GM18858 (cell line): ENCODE measurements at regions not wholly inside any gene's neighbourhood (a gene's known extent, or its start where the extent isn't known, plus 50 kb on each side); places are given as distances from the start of the nearest gene placed in this dataset.
"Not testable (repeated sequence)": the region's sequence is repeated elsewhere in the genome, so short reads cannot be mapped to it uniquely, and the experiment has no call there.

ENCODE experiments used
- ATAC-seq: cut with Tn5 transposase; IDR thresholded peaks from one replicate; pipeline ENCODE4 v1.9.1; 2021; ENCODE audit not compliant: unreplicated experiment

DNA sequence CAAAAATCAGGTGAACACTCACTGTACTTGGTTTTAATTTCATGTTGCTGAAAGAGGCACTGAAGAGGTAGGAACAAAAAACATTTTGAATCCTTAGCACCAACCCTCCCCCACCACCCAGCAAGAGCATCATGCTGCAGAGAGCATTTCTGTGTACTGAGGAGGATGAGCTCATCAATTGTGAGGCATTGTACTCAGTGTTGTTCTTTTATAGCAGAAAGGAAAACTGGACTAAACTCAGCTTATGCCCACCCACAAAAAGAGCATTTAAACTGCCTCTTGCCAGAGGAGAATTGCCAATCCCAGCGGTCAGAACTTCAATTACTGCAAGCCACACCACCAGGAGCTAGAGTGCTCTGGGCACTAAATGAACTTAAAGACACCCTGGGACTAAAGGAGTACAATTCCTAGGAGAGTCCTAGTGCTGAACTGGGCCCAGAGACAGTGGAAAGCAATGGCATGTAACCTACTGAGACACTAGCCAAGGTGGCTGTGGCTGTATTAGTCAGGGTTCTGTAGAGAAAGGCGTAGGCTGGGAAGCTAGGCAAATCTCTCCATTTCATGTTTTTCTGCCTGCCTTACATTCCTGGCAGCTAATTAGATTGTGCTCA is 280.7 kb upstream of the KLHL4 start:
- ATAC-seq = no peak

DNA sequence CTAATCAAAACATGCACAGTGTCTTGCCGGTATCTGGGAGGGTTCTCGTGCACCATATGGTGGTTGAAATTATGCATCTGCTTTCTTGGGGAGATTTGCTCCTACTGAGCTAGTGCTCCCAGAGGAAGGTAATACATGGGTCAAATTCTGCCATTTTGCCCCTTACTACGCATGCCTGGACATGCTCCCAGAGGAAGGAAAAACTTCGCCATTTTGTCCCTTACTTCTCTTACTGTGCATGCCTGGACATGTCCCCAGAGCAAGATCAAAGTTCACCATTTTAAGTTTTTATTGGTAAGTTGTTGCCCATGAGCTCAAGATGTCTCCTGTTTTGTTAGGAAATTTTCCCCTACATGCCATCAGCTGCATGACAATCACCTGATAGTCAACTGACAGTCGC is 252.1 kb upstream of the KLHL4 start:
- no peak for ATAC-seq

DNA sequence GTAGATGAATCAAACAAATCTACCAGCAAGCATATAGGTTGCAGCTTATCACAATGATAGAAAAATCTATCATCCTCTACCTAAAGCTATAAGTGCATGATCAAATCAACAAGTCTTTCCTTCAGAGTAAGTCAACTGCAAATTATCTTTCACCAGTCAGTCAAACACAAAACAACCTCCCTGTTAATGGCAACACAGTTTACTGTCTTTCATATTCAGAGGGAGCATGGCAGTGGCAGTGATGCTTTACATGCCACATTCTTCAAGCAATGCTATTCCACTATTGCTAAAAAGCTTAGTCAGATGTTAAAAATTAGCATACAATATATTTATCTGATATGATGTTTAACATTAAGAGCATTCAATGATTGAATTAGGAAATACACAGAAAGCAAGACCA is 245.1 kb upstream of the KLHL4 start:
- no peak for ATAC-seq

DNA sequence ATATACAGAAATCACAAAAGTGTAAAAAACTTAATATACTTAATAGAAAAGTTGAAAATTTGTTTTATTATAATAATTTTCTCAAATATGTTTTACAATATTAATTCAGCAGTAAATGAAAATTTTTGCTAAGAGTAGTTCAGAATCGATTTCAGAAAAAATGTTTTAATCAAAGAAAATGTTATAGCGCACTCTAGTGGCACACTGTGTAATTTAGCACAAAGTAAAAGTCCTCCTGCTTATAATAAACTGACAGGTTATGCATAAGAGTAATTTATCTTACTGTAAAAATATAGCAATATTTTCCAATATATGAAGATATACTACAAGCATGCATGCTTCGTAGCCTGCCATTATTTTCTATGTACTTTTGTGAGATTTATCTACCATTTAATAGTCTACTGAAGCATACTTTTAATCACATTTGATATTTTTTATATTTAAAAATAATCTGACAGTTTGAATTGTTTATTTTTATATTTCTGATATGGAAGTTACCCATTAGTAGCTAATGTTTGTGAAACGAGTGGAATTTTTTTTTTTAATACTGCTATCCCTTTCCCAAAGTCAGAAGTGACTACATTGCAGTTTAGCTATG is 217.9 kb upstream of the KLHL4 start:
- no peak for ATAC-seq

DNA sequence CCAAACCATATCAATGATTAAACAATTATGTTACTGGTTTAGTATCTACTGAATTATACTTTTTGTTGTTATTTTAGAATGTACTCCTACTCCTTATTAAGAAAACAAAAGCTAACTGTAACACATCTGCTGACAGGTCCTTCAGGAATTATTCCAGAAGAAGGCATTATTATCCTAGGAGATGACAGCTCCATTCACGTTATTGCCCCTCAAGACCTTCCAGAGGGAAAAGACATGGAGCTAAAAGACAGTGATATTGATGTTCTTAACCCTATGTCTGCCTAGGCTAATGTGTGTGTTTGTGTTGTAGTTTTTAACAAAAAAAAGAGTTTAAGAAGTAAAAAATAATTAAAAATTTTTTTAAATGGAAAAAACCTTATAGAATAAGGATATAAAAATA is 206.8 kb upstream of the KLHL4 start:
- ATAC-seq = no peak

DNA sequence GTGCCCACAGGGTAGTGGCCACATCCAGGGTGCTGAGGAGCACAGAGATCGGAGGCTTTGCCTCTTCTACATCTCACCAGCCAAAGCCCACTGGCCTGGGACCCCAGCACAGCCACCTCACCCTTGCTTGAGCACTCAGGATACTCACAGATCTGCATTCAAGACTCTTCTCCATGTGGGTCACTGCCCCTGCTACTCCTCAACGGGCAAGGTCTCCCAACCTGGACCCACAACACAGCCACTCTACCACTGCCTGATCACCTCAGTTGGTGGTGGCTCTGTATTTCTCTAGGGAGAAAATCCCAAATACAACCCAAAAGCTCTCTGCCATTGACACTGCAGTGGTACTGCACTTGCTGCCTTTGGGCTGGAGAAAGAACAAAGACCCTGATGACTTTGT is 190.3 kb upstream of the KLHL4 start:
- no peak for ATAC-seq

DNA sequence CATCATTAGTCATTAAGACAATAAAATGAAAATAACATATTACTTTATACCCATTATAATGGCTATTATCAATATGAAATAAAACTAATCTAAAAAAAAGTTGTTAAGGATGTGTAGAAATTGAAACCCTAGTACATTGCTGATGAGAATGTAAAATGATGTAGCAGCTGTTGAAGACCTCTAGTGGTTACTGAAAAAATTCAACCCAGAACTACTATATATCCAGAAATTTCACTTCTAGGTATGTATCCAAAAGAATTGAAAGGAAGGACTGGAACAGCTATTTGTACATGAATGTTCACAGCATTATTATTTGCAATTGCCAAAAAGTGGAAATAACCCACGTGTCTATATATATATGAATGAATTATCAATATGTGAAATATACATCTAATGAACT is 180.3 kb upstream of the KLHL4 start:
- ATAC-seq = no peak

DNA sequence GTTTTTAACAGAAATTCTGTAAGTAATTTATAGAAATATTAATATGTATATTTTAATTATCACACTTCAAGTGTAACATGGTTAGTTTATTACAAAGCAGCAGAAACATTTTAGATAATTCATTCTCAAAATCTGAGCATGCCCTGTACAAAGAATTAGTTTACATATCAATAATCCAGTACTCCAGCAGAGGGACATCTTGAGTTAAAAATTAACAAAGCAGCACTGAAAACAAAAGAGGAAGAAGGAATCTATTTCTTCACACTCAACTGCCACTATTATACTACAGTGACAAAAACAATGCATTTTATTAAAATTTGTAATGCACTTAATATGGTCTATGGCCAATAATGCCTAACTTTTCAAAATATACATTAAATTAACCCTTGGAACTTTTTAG is 179.1 kb upstream of the KLHL4 start:
- ATAC-seq = peak; percentile 97

DNA sequence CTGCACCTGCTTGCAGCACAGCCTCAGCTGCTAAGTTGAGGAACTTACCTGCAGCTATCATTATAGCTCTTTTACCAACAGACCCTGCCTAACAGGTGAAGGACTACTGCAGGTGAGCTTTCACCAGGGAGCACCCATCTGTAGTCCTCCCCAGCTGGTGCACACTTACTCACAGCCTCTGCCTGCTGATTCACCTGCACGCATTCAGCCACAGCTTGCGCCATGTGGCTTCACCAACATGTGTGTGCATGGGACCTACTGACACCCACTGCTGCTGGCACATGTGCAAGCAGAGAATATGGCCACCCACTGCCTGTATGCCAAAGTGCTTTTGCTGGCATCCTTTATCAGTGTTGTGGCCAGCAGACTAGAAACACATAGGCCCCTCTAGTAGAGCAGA is 146.7 kb upstream of the KLHL4 start:
- no peak for ATAC-seq

DNA sequence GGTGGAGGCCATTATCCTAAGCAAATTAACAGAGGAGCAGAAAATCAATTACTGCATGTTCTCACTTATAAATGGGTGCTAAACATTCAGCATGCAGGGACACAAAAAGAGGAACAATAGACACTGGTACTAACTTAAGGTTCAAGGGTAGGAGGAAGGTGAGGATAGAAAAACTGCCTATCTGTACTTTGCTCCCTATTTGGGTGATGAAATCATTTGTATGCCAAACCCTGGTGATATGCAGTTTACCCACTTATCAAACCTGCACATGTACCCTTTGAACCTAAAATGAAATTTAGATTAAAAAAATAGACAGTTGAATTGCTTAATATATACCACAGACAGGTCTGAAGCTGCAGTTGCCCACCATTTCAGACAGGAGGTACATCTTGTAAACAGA is 143.3 kb upstream of the KLHL4 start:
- ATAC-seq = no peak

DNA sequence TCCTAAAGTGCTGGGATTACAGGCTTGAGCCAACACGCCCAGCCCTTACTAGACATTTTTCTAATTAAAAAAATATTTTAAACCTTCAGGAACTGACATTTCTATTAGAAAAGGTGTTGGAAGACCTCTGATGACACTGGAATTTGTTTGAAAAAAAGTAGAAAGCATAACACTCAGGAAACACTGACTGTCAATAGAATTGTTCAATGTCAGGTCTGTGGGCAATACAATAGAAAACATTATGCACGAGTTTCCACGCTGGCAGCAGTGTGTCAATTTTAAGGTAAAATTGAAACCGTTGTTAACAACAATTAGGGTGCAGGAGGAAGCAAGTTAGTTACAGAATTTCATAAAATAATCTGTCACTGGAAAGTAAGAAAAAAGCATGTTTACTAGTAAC is 140.7 kb upstream of the KLHL4 start:
- ATAC-seq = no peak

DNA sequence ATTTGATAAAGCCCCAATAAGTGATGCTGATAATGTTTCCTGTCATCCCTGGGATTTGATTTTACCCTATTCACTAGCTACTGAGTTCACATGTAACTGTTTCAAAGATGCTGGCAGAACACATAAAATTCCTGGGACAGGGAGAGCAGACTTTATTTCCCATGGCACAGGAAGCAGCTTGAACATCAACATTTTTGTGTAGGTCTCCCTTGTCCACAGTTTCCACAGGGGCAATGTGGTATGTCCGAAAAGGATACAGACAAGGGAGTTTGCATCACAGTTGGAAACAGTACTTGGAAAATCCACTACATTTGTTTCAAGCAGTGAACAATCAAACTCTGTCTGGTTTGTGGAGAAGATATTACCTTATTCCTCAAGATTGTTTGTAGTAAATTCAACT is 129.2 kb upstream of the KLHL4 start:
- ATAC-seq = no peak

DNA sequence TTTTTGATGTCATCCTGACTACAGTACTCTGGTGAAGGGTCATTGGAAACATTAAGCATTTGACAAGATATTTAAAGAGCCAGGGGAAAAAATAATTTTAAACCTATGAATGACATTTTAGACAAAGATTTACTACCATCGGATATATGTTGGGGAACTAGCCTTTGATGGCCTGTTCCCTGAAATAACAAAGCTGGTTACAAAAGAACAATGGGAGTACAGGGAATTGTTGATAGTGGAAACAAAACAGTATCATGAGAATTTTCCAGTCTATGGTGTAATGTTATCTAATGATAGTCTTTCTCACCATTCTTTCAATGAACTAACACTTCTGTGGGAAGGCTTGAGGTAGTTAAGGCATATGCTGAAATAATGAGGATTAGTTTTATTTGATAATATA is 125.9 kb upstream of the KLHL4 start:
- no peak for ATAC-seq

DNA sequence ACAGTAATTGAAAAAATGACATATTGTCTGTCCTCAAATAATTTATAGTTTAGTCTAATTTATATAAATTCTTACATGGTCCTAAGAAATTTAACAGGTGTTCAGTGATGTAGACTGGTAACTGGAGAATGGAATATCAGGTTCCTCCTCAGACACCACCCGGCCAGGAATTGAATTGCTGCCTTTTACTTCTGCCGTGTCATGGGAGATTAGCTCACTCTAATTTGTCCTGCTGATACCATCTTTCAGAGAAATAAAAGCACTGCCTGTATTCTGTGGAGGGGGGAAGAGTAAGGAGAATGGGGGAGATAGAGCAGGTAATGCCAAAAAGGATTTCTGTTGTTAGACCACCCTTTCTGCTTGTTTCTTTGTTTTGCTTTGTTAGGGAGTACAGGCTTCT is 125.2 kb upstream of the KLHL4 start:
- ATAC-seq = no peak

DNA sequence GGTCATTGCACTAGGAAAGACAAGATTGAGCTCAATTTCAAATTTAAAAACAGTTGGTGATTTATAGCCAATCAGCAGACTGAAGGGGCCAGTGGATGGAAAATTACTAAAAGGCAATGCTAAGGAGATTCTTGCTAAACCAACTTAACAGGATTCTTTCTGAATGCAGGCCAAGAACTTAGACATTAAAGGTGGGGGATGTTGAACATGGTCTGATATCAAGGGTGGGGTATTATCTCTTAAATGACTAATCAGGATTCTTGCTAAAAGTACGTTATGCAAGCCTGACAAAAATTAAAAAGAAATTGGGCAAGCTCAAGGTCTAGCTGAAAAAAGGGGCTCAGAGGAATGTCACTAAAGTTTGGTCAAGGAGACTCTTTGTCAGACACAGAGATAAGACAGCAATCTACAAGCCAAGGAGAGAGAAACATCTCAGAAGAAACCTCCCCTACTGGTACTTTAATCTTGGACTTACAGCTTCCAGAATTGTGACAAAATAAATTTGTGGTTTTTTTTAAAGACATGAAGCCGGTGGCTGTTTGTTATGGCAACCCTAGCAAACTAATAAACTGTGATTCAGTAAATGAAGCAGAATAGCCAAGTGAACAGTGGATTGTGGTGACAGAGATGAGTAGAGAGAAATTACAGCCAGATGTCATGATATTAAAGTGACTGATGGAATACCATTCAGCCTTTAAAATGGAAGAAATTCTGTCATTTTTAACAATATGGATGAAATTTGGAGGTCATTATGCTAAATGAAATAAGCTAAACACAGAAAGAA is 120.3 kb upstream of the KLHL4 start:
- ATAC-seq = no peak

DNA sequence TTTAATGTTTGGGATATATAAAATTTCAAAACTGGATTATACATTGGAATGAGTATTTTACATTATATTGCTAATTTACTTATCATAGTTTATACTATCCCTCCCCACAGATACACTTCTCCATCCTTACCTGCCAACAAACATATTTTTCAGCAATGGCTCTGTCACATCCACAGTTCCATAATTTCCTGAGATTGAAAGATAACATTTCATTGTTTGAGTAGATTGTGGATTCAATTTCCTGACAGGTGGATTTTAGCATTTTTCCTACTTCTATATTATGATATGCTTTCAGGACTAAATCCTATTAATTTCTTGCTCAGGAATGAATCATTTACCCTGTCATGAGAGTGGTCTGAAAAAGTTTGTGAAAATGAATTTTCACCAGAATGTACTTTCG is 115.3 kb upstream of the KLHL4 start:
- no peak for ATAC-seq

DNA sequence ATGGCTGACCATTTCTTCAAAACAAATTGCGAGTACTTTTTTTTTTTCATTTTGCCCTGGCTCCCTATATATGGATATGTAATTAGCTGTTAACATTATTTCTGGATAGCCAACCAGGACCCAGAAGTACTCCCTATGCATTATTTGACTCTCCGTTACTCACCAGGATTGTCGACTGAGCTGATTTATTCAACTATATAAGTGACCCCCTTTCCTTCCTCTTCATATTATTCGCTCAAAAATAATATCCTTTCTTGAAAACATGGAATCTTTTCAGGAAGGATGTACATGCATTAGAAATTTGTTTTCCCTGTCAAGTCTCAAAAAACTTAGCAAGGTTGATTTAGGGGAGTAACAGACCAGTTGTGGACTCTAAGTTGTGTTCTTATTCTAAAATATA is 114.1 kb upstream of the KLHL4 start:
- ATAC-seq = no peak

DNA sequence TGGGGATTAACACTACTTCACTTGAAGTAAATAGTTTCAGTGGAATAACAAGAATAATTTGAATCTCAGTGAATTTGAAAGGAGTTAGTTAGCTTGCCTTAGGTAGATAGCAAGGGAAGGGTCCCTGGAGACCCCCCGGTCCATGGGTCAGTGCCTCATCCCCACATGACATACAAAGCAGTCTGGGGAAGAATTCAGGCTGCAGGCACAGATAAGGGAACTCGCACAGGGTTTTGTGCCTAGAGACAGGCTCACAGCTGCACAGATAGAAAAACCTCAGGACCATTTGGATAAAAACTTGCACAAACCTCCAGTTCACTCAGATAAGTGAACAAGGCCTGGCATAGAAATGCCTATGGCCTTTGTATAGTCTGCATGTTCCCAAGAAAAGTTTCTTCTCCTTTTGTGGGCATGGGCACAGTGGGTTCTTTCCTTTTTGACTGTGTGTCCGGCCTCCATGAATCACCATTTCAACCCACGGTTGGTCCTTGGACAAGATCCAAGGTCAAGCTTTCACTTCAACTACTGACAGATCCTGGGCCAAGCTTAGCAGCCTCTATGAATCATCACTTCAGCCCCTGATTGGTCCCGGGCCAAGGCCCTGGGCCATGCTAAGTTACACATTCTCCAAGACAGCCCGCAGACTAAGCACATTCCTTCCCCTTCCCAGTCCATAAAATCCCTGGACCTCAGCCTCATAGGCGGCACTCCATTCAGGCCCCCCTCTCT is 108.3 kb upstream of the KLHL4 start:
- ATAC-seq = no peak

DNA sequence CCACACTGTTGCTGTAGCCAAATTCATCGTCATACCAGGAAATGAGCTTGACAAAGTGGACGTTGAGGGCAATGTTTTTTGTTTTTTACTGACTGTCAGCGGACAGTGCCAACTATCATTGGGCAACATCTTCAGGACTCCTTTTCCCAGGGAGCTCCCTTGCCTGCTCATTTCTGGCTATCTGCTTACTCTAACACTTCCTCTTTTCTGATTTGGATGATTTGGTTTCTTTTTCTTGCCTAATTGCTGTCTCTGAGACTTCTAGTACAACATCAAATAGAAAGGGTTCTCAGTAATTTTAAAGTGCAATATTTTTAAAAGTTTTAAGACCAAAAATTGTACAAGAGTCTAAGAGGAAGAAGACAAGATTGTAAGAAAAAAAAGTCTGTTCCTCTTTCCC is 92.0 kb upstream of the KLHL4 start:
- ATAC-seq = no peak

DNA sequence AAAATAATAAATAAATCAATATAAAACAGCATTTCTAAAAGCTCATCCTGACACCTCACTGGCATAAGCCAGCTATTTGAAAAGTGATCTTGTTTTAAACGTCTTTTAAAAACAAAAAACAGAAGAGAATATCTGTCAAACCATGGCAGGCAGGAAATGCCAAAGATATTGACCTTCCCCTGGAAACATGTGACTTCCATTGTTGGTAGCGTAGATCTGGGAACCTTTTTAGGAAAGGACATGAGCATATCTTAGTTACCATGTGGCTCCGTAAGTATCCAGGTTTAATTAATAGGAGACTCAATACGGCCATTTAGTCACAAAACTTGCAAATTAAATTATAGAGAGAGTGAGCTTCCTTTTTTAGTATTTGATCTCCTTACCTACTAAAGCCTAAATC is 83.0 kb upstream of the KLHL4 start:
- no peak for ATAC-seq

DNA sequence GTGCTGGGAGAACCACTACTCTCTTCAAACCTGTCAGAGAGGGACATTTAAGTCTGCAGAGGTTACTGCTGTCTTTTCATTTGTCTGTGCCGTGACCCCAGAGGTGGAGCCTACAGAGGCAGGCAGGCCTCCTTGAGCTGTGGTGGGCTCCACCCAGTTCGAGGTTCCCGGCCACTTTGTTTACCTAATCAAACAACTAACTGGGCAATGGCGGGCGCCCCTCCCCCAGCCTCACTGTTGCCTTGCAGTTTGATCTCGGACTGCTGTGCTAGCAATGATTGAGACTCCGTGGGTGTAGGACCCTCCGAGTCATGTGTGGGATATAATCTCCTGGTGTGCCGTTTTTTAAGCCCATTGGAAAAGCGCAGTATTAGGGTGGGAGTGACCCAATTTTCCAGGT is 69.0 kb upstream of the KLHL4 start:
- not testable (repeated sequence) for ATAC-seq

DNA sequence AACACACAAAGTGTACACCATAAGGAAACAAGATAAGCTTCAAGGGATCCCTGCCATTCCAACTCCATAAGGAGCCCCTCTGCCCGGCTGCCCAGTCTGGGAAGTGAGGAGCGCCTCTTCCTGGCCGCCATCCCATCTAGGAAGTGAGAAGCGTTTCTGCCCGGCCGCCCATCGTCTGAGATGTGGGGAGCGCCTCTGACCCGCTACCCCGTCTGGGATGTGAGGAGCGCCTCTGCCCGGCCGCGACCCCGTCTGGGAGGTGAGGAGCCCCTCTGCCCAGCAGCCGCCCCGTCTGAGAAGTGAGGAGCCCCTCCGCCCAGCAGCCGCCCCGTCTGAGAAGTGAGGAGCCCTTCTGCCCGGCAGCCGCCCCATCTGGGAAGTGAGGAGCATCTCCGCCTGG is 51.8 kb upstream of the KLHL4 start:
- ATAC-seq = not testable (repeated sequence)
